ENCODE measurements at regions not wholly inside any gene's neighbourhood (a gene's known extent, or its start where the extent isn't known, plus 50 kb on each side); places are given as distances from the start of the nearest gene placed in this dataset.

DNA sequence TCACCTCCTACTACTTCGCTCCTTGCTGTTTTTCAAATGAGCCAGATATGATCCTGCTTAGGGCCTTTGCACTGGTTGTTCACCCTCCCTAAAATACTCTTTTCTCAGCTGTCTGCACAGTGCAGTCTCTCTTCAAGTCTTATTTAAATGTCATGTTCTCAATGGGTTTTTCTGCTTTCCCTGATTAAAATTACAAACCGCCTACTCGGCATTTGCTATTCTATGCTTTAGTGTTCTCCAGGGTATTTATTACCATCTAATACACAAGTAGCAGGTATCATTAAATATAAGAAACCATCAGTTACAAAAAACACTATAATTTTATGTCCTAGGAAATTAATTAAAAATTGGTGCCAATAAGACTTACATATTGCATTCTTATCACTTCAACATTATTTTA lies 108.0 kb upstream of the TMTC1 start:
- TF ChIP-seq, protein P1, sequence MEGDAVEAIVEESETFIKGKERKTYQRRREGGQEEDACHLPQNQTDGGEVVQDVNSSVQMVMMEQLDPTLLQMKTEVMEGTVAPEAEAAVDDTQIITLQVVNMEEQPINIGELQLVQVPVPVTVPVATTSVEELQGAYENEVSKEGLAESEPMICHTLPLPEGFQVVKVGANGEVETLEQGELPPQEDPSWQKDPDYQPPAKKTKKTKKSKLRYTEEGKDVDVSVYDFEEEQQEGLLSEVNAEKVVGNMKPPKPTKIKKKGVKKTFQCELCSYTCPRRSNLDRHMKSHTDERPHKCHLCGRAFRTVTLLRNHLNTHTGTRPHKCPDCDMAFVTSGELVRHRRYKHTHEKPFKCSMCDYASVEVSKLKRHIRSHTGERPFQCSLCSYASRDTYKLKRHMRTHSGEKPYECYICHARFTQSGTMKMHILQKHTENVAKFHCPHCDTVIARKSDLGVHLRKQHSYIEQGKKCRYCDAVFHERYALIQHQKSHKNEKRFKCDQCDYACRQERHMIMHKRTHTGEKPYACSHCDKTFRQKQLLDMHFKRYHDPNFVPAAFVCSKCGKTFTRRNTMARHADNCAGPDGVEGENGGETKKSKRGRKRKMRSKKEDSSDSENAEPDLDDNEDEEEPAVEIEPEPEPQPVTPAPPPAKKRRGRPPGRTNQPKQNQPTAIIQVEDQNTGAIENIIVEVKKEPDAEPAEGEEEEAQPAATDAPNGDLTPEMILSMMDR (IDR thresholded peaks at IDR 0.05), result no peak
- no peak for TF ChIP-seq POLR2A (IDR thresholded peaks at IDR 0.05)
